ENCODE measurements at regions not wholly inside any gene's neighbourhood (a gene's known extent, or its start where the extent isn't known, plus 50 kb on each side); places are given as distances from the start of the nearest gene placed in this dataset.

DNA sequence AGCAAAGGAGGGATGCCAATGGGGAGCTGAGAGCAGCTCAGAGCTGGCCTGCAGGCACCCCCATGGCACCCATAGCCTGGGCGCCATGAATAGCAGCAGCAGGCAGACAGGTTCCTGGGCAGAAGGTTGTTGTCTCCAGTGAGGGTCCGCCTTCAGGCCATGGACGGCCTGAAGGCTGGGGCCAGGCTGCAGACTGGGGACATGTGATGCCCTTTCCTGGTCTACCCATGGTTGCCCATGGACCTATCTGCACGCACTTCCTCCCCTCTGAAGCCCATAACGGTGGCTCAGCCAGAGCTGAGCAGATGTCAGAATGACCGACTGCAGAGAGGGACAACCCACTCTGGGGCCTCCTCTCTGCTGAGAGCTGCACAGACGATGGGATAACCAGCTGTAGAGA, 256.8 kb downstream of the PLOD2 start:
- Mint-ChIP-seq H3K4me1 (peaks cover 10% of the 10 kb centered on the region), H3K9me3 (no peaks in the 10 kb centered on the region), H3K36me3 (ENCODE audit: low read depth) (no peaks in the 10 kb centered on the region; the same call in 2 of the 3 replicates), H3K4me3 (no peak overlapping the region), H3K27me3 (ENCODE audit: insufficient read depth, low read depth, poor library complexity) (no peaks in the 10 kb centered on the region), H3K27ac (no peak overlapping the region)
- DNase-seq (ENCODE audit: low spot score) (no peak), ATAC-seq (no peak)
- Histone ChIP-seq H3K4me2 (no peak overlapping the region), H4K20me1 (replicated peaks; ENCODE audit: insufficient read depth) (no peaks in the 10 kb centered on the region), H3K9me2 (ENCODE audit: insufficient read depth) (no peaks in the 10 kb centered on the region), H3K27me3 (ENCODE audit: insufficient read depth) (no peaks in the 10 kb centered on the region), H3K4me3 (no peak overlapping the region), H2AFZ (no peak overlapping the region), H3K4me1 (ENCODE audit: insufficient read depth) (peaks cover 4% of the 10 kb centered on the region), H3K36me3 (ENCODE audit: insufficient read depth) (no peaks in the 10 kb centered on the region), H3K79me2 (replicated peaks; ENCODE audit: insufficient read depth) (no peaks in the 10 kb centered on the region), H3K27ac (ENCODE audit: low read depth) (no peak overlapping the region), H3F3A (replicated peaks; ENCODE audit: low read depth) (no peaks in the 10 kb centered on the region)
- TF ChIP-seq EZH2phosphoT487 (IDR thresholded peaks at IDR 0.05; ENCODE audit: unreplicated experiment) (no peak), CREB1 (CRISPR knock-in tag; IDR thresholded peaks at IDR 0.05; ENCODE audit: low read depth) (no peak), ZNF462 (CRISPR knock-in tag; IDR thresholded peaks at IDR 0.05) (no peak), EZH2 (IDR thresholded peaks at IDR 0.05; ENCODE audit: low read depth, unreplicated experiment) (no peak)

DNA sequence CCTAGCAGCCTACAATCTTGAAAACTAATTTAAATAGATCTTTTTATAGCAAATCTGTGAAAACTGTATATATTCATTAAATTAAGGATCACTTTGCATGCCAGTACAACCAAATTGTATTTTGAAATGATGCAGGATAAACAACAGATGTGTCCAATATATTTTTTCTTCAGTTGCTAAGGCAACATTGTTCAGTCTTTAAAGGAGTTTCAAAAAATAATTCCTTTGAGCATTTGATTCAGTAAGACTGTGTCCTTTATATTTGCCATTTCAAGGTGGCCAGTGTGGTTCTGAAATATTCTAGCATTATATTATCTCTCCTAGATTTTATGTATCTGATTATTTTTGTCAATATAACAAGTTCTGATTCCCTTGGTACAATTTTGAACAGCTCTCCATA, 254.7 kb downstream of the PLOD2 start:
- H3K4me3 Mint-ChIP-seq, result no peak overlapping the region
- H3K4me1 ChIP-seq (ENCODE audit: insufficient read depth), result no peaks in the 10 kb centered on the region
- TF ChIP-seq CREB1 (CRISPR knock-in tag; IDR thresholded peaks at IDR 0.05; ENCODE audit: low read depth) (no peak), REST (IDR thresholded peaks at IDR 0.05; ENCODE audit: unreplicated experiment) (no peak), ZNF114 (CRISPR knock-in tag; IDR thresholded peaks at IDR 0.05) (no peak), ZNF331 (CRISPR knock-in tag; IDR thresholded peaks at IDR 0.05; ENCODE audit: low read depth) (no peak), JUNB (IDR thresholded peaks at IDR 0.05; ENCODE audit: unreplicated experiment) (no peak), EZH2 (IDR thresholded peaks at IDR 0.05; ENCODE audit: low read depth, unreplicated experiment) (no peak), EZH2phosphoT487 (IDR thresholded peaks at IDR 0.05; ENCODE audit: unreplicated experiment) (no peak)

More for the DNA sequence above, 254.7 kb downstream of the PLOD2 start:
- DNase-seq (ENCODE audit: low spot score) (no peak), ATAC-seq (no peak)
- Histone ChIP-seq H3K27ac (ENCODE audit: low read depth) (no peak overlapping the region), H3K9me2 (ENCODE audit: insufficient read depth) (no peaks in the 10 kb centered on the region), H3K79me2 (replicated peaks; ENCODE audit: insufficient read depth) (no peaks in the 10 kb centered on the region), H3F3A (replicated peaks; ENCODE audit: low read depth) (no peaks in the 10 kb centered on the region), H2AFZ (no peak overlapping the region), H3K4me3 (no peak overlapping the region), H3K4me2 (no peak overlapping the region), H4K20me1 (replicated peaks; ENCODE audit: insufficient read depth) (no peaks in the 10 kb centered on the region), H3K36me3 (ENCODE audit: insufficient read depth) (no peaks in the 10 kb centered on the region), H3K27me3 (ENCODE audit: insufficient read depth) (no peaks in the 10 kb centered on the region)
- Mint-ChIP-seq H3K9me3 (no peaks in the 10 kb centered on the region), H3K27me3 (ENCODE audit: insufficient read depth, low read depth, poor library complexity) (no peaks in the 10 kb centered on the region), H3K27ac (no peak overlapping the region), H3K36me3 (ENCODE audit: low read depth) (no peaks in the 10 kb centered on the region; the same call in 2 of the 3 replicates), H3K4me1 (peaks cover 6% of the 10 kb centered on the region)
